NCI-H748 treated with DMSO at 0.1 percent for 48 hours (cell line): ENCODE measurements at regions not wholly inside any gene's neighbourhood (a gene's known extent, or its start where the extent isn't known, plus 50 kb on each side); places are given as distances from the start of the nearest gene placed in this dataset.
"Not testable (repeated sequence)": the region's sequence is repeated elsewhere in the genome, so short reads cannot be mapped to it uniquely, and the experiment has no call there.

ENCODE experiments used
- DNase-seq: peaks from one replicate; lab custom pipeline; 2025; lab: John Stamatoyannopoulos, UW

DNA sequence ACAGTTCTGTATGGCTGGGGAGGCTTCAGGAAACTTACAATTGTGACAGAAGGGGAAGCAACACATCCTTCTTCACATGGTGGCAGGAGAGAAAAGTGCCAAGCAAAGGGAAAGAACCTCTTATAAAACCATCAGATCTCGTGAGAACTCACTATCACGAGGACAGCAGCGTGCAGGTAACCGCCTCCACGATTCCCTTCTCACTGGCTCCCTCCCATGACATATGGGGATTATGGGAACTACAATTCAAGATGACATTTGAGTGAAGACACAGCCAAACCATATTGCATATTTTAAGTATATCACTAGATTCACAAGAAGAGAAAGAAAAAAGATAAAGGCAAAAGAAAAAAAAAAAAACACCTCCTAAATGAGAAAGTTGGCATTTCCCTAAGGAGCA is 431.9 kb upstream of the RGS17 start:
- no peak for DNase-seq

DNA sequence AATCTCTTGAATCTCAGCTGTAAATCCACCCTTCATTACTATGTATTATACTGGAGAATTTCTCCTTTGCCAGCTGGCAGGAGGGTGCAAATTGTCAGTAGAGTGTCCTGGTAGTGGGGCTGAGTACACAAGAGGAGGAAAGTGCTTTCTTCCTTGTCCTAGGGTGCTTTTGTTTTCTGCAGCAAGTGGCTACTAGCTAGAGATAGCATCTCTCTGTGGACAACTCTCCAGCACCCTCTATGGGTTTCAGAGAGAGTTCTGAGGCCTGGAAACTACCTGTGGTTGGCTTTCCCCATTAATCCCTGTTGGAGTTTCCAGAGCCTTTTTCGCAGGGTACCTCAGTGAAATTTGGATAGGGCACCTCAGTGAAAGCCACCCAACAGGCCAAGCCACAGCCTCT is 422.5 kb upstream of the RGS17 start:
- no peak for DNase-seq

DNA sequence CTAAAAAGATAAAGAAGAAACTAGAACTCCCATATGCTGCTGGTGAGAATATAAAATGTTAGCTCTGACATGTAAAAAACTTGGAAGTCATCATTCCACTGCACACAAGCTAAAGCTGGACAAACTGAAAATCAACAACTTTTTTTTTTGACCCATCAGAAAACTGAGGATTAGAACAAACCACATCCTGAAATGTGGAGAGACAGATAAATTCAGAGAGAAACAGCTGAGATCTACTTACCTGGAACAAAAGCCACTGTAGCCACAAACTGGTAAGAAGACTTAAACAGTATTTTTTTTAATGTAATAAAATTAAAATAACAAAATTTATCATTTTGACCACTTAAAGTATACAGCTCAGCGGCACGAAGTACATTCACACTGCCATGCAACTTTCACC is 408.5 kb upstream of the RGS17 start:
- no peak for DNase-seq

DNA sequence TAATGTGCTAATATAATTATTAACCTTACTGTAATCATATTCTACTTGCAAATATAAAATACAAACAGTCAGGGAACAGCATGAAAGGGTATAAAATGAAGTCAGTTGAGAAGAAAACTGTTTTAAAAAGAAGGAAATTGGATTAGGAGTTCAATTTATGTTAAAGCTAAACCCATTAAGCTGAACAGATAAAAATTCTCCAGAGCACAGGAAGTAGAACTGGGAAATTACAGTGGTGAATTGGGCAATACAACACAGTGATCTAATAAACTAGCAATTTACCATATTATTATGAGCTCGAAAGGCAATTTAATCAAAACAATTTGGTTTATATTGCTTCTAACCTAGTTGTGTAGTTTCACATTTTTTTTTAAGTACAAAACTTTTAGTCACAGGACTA is 407.4 kb upstream of the RGS17 start:
- DNase-seq: no peak

DNA sequence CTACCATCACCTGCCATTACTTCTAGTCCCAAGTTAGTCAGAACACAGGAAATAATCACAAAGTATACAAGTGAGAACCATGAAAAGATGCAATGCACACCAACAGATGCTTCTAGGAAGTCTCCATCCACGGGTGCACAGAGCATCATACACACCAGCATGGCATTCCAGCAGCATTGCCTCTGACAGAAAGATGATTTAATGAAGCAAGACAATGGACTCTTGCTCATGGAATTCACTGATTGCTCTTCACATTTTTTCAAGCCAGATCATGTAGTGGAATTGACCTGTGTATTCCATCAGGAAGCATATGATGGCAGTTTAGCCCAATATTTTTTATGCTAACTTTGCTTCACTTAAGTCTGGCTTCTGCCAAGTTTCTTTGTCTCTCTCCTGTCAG is 406.3 kb upstream of the RGS17 start:
- no peak for DNase-seq

DNA sequence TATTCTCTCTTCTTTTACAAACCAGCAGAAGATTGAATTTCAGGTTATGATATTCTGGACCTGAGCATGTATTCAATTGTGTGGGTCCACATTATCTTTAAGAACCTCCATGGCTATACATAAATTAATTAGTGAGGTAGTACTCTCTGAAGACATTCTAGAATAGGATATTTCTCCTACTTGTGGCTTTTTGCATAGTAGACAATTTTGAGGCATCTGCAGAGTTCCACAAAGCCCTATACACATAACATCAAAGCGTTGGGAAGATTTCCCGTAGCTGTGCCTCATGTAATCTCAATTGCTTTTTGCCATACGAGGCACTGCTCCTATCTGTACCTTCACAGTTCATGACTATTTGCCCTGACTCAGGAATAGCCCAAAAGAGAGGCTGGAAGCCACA is 395.4 kb upstream of the RGS17 start:
- DNase-seq: no peak

DNA sequence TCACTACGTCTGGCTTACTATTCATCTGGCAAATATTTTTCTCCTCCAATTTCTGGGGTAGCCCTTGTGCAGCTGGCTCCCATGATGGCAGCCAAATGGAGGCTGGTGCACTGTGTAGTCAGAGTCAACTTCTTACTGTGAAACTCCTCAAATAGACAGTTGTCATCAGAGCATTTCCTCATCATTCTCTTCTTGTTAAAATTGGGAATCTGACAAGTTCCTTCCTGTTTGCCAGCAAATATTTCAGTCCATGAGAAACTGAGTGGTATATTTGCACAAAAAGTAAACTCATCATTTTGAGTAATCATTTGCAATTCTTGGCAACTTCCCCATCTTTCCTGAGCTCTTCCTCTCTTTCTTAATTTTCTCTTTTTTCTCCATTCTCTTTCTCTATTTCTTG is 394.9 kb upstream of the RGS17 start:
- no peak for DNase-seq

DNA sequence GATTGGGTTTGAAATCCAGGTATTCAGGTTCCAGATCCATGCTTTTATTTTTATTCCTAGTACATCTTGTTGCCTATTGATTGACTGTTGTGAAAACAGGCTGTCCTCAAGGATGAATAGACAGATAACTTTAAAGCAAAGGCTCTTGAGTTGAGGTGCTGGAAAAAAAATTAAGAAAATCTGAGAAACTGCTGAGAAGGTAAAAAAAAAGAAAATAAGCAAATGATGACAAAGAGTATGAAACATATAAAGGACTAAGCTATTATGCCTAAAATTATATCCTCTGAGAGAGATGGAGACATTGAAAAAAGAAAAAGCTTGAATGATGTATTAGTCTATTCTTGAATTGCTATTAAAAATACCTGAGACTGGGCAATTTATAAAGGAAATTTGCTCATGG is 392.3 kb upstream of the RGS17 start:
- DNase-seq: no peak

DNA sequence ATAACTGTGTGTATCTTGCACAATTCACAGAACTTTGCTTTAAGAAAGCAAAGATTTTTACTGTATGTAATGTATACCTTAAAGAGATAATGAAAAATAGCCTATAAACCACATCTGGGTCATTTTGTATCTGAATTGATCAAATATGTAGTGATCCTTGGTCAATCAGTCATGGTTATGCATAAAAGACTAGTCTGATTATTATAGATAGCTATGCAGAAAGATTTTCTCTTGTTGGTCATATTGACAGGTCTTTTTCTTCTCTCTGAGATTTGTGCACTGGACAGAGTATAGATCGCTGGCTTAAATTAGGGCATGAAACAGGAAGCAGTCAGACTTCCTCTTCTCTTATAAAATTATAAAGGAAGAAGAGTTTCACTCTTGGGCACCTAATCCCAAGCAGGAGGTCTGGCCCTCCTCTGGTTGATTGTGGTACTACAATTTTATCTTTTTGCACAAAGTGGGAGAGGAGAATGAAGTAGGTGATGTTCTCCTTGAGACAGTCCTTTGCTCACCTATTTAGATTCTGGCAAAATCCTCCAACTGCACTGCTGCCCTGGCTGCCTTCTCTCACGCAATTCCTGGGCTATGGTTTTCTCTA is 380.9 kb upstream of the RGS17 start:
- DNase-seq: no peak

DNA sequence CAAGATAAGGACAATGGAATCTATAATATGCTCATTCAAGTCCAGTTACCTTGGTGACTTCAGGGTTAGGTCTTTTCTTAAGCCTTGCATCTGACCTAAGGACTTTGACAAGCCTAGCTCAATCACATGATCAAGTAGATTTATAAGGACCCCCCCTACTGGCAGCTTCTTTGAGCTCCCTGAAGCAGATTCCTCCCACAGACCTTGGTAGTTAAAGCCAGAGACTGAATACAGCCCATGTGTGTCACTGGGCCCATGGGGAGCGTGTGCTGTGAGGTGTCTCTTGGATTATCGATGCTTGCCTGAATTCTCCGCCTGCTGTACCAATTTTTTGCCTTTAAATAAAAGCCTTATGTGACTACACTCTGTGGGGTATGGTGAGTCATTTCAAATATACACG is 372.7 kb upstream of the RGS17 start:
- no peak for DNase-seq

DNA sequence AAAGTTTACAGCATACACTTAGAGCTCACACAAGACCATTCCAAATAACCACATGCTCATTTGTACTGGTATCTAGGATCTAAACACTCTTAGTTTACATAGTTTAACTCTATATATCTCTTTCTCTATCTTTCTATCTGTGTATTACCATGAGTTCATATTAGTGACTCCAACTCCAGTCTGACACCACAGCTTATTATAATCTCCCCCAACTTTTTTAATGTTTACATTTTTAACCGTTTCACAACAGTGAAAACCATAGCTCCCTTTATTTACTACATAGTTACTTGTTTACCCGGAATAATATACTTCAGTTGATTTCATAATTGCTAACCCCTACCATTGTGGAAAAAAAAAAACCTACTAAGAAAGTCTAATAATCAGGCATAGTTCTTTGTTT is 362.4 kb upstream of the RGS17 start:
- no peak for DNase-seq

DNA sequence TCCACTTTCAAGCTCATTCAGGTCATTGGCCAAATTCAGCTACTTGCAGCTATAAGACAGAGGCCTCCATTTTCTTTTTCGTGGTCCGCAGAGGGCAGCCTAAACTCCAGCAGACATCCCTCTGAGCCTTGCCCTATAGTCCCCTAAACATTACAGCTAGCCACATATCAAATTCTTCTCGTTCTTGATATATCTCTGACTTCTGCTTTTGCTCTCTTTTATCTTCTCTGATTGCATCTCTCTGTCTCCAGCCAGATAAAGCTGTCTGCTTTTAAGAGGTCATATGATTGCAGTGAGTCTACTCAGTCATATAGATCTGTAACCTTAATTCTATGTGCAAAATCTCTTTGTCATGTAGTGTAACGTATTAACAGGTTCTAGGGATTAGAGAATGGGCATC is 358.4 kb upstream of the RGS17 start:
- no peak for DNase-seq

DNA sequence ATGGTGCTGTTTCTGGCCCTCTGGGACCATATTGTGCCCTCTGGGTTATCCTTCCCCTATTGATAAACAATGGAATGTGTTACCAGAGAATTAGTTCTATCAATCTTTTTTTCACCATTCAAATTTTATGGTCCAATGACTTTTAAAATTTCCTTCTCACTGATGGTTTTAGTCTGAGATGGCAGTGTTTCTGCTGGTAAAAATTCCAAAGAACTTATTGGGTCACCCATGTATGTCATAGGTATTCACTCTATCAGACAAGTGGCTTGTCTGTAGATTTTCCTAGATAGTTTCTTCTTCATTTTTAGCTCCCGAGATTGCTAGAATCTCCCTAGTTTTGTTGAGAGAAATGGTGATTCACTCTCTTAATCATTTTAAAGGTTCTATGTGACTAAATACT is 357.2 kb upstream of the RGS17 start:
- DNase-seq: no peak

DNA sequence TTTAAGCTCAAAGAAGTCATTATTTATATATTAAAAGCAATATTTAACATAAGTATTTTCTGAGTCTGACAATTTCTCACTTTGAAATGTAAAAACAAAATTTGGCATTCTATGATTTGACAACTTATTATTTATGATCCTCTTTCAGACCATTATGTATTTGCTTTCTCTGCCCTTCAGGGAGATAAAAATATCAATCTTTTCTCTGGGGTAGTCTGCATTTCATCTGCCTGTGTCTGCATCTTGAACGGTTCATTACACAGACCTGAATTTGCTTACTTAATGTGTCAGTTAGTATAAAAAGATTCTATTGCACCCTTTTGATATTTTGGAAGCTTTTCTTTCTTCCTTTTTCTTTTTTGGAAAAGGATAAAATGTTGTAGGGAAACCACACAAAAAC is 354.0 kb upstream of the RGS17 start:
- DNase-seq: no peak

DNA sequence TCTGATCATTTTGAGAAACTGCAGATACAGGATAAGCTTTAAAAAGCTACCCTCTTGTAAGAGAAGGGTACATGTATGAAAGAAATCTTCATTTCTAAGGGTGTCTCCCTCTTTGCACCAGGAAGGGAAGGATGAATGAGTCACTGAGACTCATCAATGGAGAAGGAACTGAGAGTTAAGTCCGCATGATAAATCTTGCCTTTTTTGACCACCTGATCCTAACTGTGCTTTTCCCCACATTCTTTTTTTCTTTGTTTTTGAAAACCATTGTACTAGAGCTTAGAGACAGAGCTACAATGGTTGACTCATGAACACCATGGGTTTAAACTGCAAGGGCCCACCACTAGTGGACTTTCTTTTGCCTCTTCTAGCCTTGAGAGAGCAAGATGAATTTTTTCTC is 353.0 kb upstream of the RGS17 start:
- no peak for DNase-seq

DNA sequence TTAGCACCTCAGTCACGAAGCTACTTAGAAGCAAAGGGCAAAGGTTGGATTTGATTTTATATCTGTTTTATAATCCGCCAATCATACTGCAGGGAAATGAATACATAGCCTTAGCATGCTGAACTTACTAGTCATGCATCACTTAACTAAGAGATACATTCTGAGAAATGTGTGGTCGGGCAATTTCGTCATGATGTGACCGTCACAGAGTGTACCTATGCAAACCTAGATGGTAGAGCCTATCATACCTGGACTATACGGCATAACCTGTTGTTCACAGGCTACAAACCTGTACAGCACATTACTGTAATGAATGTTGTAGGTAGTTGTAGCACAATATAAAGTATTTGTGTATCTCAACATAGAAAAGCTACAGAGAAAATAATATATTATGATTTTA is 345.2 kb upstream of the RGS17 start:
- no peak for DNase-seq

DNA sequence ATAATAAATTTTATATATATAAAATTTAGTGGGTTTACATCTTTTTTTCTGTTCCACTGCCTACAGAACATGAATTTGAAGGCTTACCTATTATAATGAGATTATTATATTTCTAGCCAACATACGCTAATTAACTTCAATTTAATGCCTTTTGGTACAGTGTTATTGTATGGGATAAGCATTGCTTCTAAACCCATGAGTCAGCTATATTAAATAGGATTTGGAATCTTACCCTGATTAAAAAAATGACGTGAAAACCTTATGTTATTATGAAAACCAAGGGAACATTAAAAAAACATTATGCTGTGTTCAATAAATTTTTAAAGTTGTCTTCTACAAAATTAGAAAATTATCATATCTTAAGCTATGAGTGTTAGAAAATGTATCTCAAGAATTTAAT is 334.0 kb upstream of the RGS17 start:
- DNase-seq: no peak

DNA sequence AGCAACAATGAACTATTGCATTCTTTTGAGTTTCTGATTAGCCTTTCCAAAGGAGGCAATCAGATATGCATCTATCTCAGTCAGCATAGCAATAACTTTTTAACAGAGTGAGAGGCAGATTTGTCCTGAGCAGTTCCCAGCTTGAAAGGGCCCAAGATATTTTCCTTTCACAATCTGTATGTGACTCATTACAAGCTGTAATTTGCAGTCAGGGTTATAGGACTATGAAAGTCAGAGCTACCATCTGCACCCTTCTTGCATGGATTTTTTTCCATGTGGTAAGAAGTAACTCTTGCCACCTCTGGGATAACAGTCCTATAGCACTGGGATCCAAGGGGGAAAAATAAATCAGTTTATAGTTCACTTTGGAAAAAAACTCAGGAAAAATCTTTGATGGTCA is 318.2 kb upstream of the RGS17 start:
- no peak for DNase-seq

DNA sequence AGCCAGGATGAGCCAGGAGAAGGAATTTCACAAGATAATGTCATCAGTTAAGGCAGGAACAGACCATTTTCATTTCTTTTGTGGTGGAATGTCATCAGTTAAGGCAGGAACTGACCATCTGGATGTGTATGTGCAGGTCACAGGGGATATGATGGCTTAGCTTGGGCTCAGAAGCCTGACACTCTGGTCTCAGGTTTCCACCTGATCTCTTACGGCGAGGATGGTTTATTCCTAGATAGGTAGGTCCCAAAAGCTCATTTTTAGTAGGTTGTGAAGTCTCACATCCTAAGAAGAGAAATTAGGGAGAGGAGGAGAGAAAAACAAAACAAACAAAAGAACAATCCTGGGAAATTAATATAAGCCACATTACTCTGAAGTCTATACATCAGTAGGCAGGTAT is 311.7 kb upstream of the RGS17 start:
- not testable (repeated sequence) for DNase-seq

DNA sequence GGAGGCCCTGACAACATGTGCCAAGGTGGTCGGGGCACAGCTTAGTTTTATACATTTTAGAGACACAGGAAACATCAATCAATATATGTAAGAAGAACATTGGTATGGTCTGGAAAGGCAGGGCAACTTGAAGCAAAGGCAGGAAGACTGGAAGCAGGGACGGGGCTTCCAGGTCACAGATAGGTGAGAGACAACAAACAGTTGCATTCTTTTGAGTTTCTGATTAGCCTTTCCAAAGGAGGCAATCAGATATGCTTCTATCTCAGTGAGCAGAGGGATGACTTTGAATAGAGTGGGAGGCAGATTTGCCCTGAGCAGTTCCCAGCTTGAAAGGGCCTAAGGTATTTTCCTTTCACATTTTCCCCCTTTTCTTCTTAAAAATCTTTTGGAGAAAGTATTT is 311.0 kb upstream of the RGS17 start:
- DNase-seq: no peak

DNA sequence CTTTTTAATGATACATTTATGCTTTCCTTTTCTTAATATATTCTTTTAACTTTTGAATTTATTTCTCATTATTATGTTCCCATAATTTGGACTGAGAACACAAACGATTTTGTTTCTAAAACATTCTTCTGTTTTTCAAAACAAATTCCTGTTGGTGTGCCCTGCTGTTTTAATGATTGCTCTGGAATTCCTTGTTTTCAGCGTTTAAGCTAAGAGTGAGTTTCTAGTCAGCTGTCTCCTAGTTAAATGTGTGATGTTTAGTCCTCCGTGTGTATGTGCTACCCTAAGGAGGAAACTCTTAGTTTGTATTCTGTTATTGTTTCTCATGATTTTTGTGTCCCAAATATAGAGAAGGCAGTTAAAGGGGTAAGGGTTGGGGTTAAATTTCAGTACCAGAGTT is 306.1 kb upstream of the RGS17 start:
- no peak for DNase-seq

DNA sequence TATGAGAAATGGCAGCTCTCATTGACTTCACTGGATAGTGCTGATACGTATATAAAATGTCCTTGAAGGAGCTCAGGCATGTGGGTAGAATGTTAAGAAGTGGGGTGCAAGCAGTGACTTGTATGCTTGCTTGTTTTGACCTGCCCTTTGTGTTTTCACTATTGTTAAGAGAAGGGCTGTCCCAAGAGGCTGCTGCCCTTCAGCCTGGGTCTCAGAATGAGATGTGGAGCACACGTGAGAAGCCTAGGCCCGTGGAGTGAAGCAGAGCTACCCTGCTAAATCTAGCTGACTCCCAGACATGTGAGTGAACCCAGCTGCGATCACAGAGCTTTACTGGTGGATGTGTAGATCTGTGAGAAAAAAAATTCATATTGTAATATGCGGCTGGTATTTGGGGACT is 305.3 kb upstream of the RGS17 start:
- DNase-seq: no peak

DNA sequence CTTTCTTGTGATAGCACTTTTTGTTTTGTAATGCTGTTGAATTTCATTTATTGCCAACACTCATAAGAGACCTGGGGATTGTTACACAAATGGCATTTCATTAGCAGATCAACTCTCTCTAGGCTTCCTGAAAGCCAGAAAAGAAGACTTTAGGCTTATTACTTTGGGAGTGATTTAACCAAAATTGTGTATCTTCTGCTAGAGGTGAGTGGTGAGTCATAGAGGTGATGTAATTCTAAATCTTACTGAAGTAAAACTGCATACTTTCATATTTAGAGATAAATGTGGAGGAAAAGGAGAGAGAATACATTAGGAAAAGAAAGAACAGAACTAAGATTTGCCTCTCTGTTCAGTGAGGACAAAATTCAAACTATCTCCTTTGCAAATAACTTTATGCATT is 304.7 kb upstream of the RGS17 start:
- no peak for DNase-seq

DNA sequence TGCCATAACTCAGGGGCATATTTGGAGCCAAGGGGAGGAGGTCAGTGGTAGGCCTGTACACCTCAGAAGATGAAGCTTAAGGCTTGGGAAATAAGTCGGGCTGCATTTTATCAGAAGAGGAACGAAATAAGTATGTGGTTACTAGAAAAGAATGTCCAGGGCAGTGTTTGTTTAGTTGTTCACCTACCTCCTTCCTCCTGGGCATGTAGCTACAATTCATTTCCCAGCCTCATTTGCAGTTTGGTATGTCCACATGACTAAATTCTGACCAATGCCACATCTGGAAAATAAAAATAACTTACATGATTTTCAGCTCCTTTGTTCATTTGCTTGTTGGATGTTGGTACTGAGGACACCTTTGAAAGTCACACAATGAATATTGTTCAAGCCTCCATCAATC is 294.5 kb upstream of the RGS17 start:
- DNase-seq: no peak
